Activated CD4-positive, alpha-beta T cell treated with anti-CD3 and anti-CD28 coated beads, Interleukin-2, amount 10 ng/mL, durations not matched to agents 24 days and 14 days (primary cell): ENCODE measurements at regions not wholly inside any gene's neighbourhood (a gene's known extent, or its start where the extent isn't known, plus 50 kb on each side); places are given as distances from the start of the nearest gene placed in this dataset.
"Not testable (repeated sequence)": the region's sequence is repeated elsewhere in the genome, so short reads cannot be mapped to it uniquely, and the experiment has no call there.

Experiments used
- DNase-seq: peaks from one replicate; pipeline ENCODE4 v3.0.0; 2022
- H3K27ac Mint-ChIP-seq: one replicate; pipeline ENCODE4 v1.8.0; 2022; ENCODE audit warnings: mild to moderate bottlenecking, mixed read lengths
- H3K27me3 Mint-ChIP-seq: one replicate; pipeline ENCODE4 v1.8.0; 2022; ENCODE audit warnings: mixed read lengths
- H3K36me3 Mint-ChIP-seq: one replicate; pipeline ENCODE4 v1.8.0; 2022; ENCODE audit warnings: low read depth, mild to moderate bottlenecking, mixed read lengths
- H3K4me1 Mint-ChIP-seq: one replicate; pipeline ENCODE4 v1.8.0; 2021; ENCODE audit warnings: mixed read lengths
- H3K4me3 Mint-ChIP-seq: one replicate; pipeline ENCODE4 v1.8.0; 2022; ENCODE audit warnings: mild to moderate bottlenecking, moderate library complexity, mixed read lengths
- H3K9me3 Mint-ChIP-seq: one replicate; pipeline ENCODE4 v1.8.0; 2021; ENCODE audit warnings: mixed read lengths
- intact Hi-C: fragments of 100-400 bp; cut with micrococcal nuclease; formaldehyde crosslinking; loops from one replicate; pipeline ENCODE4 v1.15.1; 2023

DNA sequence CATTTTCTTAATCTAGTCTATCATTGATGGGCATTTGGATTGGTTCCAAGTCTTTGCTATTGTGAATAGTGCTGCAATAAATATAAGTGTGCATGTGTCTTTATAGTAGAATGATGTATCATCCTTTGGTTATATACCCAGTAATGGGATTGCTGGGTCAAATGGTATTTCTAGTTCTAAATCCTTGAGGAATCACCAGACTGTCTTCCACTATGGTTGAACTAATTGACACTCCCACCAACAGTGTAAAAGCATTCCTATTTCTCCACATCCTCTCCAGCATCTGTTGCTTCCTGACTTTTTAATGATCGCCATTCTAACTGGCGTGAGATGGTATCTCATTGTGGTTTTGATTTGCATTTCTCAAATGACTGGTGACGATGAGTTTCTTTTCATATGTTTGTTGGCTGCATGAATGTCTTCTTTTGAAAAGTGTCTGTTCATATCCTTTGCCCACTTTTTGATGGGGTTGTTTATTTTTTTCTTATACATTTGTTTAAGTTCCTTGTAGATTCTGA lies 374.4 kb upstream of the NT5C1B start:
- H3K27me3 Mint-ChIP-seq, H3K36me3 Mint-ChIP-seq, intact Hi-C loops, DNase-seq, H3K9me3 Mint-ChIP-seq, H3K27ac Mint-ChIP-seq, H3K4me1 Mint-ChIP-seq, H3K4me3 Mint-ChIP-seq: not testable (repeated sequence)

DNA sequence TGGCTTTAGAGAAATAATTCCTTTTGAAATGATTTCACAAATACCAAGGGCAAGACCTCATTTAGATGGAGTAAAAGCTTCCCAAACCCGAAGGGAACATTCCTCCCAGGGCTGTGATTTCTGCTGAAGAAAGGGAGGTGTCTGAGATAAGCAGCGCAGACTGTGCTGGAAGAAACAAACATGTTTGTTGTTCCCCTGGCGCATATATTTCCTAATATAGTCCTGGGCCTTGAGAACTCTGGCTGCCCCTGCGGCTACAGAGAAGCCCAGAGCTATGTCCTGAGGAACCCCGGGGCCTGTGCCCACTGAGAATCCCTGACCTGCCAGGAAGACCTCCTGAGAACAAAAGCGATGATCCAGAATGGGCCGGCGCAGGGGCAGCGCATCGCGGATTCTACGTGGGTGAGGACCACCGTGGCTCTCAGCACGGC lies 372.6 kb upstream of the NT5C1B start:
- no peak for DNase-seq
- H3K27ac Mint-ChIP-seq, result no peak overlapping the region
- H3K4me1 Mint-ChIP-seq, result no peaks in the 10 kb centered on the region
- no peaks in the 10 kb centered on the region for H3K36me3 Mint-ChIP-seq
- H3K27me3 Mint-ChIP-seq, result no peaks in the 10 kb centered on the region
- H3K4me3 Mint-ChIP-seq, result no peak overlapping the region
- no peaks in the 10 kb centered on the region for H3K9me3 Mint-ChIP-seq
- intact Hi-C loops, result no loop called here

DNA sequence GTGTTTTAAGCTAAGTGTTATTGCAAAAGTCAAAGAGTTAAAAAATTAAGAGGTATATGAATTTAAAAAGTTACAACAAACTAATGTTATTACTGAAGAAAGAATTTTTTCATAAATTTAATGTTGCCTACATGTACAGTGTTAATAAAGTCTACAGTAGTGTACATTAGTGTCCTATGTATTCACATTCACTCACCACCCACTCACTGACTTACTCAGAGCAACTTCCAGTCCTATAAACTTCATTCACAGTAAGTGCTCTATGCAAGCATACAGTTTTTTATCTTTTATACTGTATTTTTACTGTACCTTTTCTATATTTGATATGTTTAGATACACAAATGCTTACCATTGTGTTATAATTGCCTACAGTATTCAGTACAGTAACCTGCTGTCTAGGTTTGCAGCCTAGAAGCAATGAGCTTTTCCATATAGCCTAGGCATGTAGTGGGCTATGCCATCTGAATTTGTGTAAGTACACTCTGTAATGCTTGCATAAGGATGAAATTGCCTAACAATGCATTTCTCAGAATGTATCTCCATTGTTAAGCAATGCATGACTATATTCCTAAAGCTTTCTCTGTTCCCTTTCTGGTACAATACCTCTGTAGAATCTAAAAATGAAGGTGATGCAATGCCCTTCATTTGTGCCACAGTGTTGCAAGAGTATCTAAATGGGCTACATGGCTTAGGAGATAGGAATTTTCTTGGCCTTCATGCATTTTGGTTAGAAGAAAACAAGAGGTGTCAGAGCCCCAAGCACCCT lies 370.8 kb upstream of the NT5C1B start:
- peak; percentile 1 for DNase-seq
- Mint-ChIP-seq H3K4me1 (no peaks in the 10 kb centered on the region), H3K36me3 (no peaks in the 10 kb centered on the region), H3K4me3 (no peak overlapping the region), H3K27me3 (no peaks in the 10 kb centered on the region), H3K9me3 (peaks cover 6% of the 10 kb centered on the region), H3K27ac (no peak overlapping the region)
- intact Hi-C loops, result no loop called here

DNA sequence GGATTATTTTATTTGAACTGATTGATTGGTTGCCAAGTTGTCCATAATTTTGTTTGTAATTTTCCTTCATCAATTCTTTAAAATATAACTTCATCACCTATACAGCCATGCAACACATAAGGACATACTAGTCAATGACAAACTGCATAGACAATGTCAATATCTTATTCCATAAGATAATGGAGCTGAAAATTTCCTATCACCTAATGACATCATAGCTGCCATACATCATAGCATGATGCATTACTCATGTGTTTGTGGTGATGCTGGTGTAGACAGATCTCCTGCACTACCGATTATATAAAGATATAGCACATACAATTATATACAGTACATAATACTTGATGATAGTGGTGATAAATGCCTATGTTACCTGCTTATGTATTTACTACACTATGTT lies 369.8 kb upstream of the NT5C1B start:
- intact Hi-C loops, result no loop called here
- H3K36me3 Mint-ChIP-seq, result no peaks in the 10 kb centered on the region
- DNase-seq, result no peak
- H3K4me1 Mint-ChIP-seq, result no peaks in the 10 kb centered on the region
- H3K4me3 Mint-ChIP-seq, result no peak overlapping the region
- peaks cover 6% of the 10 kb centered on the region for H3K9me3 Mint-ChIP-seq
- H3K27ac Mint-ChIP-seq, result no peak overlapping the region
- H3K27me3 Mint-ChIP-seq, result no peaks in the 10 kb centered on the region

DNA sequence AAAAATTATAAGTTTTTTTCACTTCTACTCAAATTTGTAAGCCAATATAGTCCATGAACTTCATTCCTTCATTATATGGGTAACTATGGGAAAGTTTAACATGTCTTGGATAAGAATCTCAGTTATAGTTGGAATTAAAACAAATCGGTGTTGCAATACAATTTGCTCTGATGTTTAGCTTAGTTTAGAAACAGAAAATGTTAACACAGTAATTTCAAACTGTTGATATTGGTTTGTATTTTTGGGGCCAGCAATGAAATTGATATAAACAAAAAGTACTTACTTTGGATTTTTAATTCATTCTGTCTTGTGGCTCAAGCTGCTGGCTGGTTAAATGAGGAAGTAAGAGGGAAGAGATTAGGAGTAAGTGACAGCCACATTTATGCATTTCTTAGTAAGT lies 368.5 kb upstream of the NT5C1B start:
- Mint-ChIP-seq H3K4me1 (no peaks in the 10 kb centered on the region), H3K9me3 (peaks cover 6% of the 10 kb centered on the region), H3K36me3 (no peaks in the 10 kb centered on the region), H3K27me3 (no peaks in the 10 kb centered on the region), H3K27ac (no peak overlapping the region), H3K4me3 (no peak overlapping the region)
- intact Hi-C loops, result no loop called here
- DNase-seq, result no peak

DNA sequence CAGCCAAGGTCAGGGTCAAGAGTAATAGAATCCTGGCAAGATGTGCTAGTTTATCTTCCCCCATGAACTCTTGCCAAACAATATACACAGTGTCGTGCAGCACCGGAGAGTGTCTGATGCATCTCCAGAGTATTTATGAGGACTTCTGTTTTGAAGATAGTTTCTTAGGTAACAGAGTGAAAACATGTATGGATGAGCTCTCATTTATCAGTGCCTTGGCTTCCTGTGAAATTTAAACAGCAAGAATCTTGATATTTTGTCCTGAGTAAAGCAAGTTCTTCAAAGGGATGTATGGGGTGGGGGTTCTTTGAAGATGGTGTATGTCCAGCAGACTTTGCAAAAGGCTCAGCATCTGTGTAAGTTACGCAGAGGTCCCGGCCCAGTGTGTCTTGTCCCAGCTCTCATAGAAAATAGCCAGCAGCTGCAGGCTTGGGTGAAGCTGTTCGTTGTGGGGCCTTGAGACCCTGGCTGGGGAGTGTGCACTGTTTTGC lies 361.0 kb upstream of the NT5C1B start:
- Mint-ChIP-seq H3K27ac (no peak overlapping the region), H3K4me3 (no peak overlapping the region), H3K27me3 (no peaks in the 10 kb centered on the region), H3K36me3 (no peaks in the 10 kb centered on the region), H3K4me1 (no peaks in the 10 kb centered on the region), H3K9me3 (peaks cover under 1% of the 10 kb centered on the region)
- intact Hi-C loops, result no loop called here
- DNase-seq, result peak; percentile 37

DNA sequence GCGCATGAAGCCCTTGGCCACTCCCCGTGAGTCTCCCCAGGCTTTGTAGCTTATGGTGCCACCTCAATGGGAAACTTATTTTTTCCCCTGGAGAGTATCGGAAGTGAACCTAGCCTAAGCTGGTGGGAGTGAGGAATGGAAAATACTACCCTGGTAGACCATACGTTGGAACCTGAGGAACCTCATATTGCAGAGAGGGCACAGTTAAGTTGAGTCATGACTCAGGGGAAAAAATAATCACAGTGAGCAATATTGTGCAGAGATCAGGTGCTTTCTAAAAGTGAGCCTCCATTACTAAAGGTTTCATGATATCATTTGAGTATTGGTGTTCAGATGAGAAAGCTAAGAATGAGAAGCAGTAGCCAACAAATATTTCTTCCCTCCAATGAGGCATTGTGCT lies 360.5 kb upstream of the NT5C1B start:
- peak; percentile 8 for DNase-seq
- no peaks in the 10 kb centered on the region for H3K9me3 Mint-ChIP-seq
- no peaks in the 10 kb centered on the region for H3K36me3 Mint-ChIP-seq
- H3K27ac Mint-ChIP-seq, result no peak overlapping the region
- no peaks in the 10 kb centered on the region for H3K27me3 Mint-ChIP-seq
- H3K4me1 Mint-ChIP-seq, result no peaks in the 10 kb centered on the region
- intact Hi-C loops, result no loop called here
- H3K4me3 Mint-ChIP-seq, result no peak overlapping the region

DNA sequence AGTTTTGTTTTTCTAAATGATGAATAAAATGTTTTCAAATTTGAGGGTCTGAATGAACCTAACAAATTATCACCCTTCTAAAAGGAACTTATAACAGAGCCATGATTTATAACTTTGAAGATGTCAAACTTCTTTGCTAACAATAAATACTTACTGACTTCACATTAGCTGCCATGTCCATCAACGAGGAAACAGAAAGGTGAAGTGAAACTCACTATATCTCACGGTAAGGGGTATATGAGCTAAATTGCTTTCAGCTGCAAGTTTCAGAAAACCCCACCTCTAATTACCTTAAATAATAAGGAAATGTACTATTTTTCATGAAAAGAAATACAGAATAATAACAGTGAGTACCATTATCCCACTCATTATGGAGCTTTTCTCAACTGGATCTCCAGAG lies 350.8 kb upstream of the NT5C1B start:
- no peaks in the 10 kb centered on the region for H3K4me1 Mint-ChIP-seq
- intact Hi-C loops, result no loop called here
- H3K4me3 Mint-ChIP-seq, result no peak overlapping the region
- H3K27me3 Mint-ChIP-seq, result no peaks in the 10 kb centered on the region
- H3K27ac Mint-ChIP-seq, result no peak overlapping the region
- no peaks in the 10 kb centered on the region for H3K9me3 Mint-ChIP-seq
- H3K36me3 Mint-ChIP-seq, result no peaks in the 10 kb centered on the region
- DNase-seq, result peak; percentile 2

DNA sequence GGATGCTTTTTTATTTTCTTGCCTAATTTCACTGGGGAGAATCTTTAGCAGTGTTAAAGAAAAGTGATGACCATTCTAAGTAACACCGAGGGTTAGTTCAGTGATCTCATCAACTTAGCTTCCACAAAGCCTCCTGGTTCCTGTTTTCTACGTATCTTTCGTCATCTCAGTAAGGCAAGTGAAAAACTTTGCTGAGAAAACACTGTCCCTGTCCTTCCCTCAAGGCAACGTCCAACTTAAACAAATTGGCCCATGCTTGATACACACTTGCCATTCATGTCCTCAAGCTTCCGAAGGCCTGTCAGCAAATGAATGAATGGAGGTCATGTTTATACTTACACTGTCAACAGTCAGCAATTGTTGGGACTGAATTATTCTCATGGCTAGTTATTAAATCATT lies 350.4 kb upstream of the NT5C1B start:
- H3K4me1 Mint-ChIP-seq, H3K27me3 Mint-ChIP-seq, H3K9me3 Mint-ChIP-seq, intact Hi-C loops, H3K36me3 Mint-ChIP-seq, H3K27ac Mint-ChIP-seq, H3K4me3 Mint-ChIP-seq: not testable (repeated sequence)
- DNase-seq, result peak; percentile 15

DNA sequence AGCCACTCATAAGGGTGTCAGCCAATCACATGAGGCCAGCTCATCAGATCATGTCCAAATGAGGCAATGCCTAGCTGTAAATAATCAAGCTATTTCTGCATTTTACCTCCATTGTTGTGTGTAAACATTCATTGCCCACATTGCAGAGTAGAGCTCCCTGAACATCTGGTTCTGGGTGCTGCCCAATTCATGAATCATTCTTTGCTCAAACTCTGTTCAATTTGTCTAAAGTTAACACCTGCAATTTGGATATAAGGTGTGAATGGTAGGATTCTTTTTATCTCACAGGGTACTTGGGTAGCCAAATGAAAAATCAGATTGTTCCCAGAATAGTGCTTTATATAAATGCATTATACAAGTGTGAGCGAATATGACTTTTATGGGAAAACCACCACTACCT lies 345.5 kb upstream of the NT5C1B start:
- Mint-ChIP-seq H3K27me3 (no peaks in the 10 kb centered on the region), H3K4me1 (no peaks in the 10 kb centered on the region), H3K27ac (no peak overlapping the region), H3K9me3 (no peaks in the 10 kb centered on the region), H3K4me3 (no peak overlapping the region), H3K36me3 (no peaks in the 10 kb centered on the region)
- intact Hi-C loops, result no loop called here
- no peak for DNase-seq

DNA sequence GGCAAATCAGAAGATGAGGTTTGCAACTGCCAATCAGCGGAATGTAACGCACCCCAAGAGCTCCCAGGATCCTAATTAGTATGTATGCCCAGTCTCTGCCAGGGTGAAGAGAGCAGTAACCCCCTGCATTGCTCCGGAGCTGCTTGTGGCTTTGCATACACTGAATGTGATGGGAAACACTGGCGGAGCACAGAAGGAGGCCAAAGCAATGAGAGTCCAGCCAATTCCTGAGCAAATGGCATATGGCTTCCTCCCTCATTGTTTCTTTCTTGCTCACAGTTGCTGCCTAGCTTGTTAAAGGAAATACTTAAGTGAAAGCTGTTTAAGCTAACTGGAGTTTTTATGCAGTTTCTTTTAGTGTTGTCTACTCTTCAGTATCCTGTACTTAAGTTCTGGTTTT lies 343.5 kb upstream of the NT5C1B start:
- Mint-ChIP-seq H3K9me3 (no peaks in the 10 kb centered on the region), H3K4me1 (no peaks in the 10 kb centered on the region), H3K27me3 (no peaks in the 10 kb centered on the region), H3K4me3 (no peak overlapping the region), H3K27ac (no peak overlapping the region), H3K36me3 (no peaks in the 10 kb centered on the region)
- no peak for DNase-seq
- intact Hi-C loops, result no loop called here

DNA sequence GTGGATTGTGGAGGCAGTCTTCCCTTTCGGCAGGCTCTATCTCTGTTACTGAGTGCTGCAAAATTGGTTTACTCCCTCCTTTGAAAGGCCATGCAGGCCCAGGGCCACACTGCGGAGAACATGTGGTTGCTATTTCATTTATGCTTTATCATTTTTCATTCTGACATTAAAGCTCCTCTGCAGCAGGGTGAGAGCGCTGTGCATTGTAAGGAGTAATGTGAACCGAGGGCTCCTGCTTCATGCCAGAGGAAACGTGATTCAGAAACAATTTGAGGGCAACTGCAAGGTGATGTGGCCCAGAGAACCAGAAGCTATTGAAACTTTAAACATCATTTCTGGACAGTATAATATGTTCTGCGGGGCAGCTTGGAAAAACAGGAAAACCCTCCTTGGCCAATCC lies 341.6 kb upstream of the NT5C1B start:
- Mint-ChIP-seq H3K9me3 (peaks cover 4% of the 10 kb centered on the region), H3K4me3 (no peak overlapping the region), H3K27ac (no peak overlapping the region), H3K4me1 (no peaks in the 10 kb centered on the region), H3K27me3 (no peaks in the 10 kb centered on the region), H3K36me3 (no peaks in the 10 kb centered on the region)
- no peak for DNase-seq
- intact Hi-C loops, result no loop called here

DNA sequence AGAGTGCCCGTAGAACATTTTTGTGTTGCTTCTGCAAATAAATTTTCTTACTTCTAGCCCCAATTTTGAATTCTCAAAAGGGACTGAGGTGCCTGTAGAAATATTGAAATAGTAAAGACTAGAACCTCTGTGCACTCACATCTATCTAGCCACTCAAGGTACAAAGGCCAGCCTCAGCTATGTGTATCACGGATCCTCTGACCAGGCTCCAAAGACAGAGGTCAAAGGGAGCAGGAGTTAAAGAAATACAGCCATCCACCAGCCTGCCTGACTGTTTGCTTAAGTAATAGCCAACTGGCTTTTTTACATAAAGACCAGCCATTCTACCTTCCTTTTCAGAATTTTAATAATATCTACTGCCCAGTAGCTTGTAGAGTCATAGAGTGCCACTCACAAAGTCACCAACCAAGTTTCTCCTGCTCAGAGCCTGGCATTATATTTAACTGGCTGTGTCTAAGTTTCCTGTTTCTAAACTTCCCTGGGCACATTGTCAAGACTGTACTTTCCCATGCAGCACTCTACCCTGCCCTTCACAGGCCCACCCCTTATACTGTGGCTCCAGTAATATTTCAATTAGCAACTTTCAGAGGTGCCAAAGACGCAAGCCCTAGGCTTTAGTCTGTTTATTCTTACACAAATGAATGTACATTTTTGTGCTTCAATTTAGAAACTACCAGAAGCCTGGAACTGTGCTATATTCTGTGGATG lies 338.3 kb upstream of the NT5C1B start:
- Mint-ChIP-seq H3K4me1 (no peaks in the 10 kb centered on the region), H3K27ac (no peak overlapping the region), H3K36me3 (no peaks in the 10 kb centered on the region), H3K27me3 (no peaks in the 10 kb centered on the region), H3K4me3 (no peak overlapping the region), H3K9me3 (peaks cover 4% of the 10 kb centered on the region)
- no peak for DNase-seq
- intact Hi-C loops, result no loop called here

DNA sequence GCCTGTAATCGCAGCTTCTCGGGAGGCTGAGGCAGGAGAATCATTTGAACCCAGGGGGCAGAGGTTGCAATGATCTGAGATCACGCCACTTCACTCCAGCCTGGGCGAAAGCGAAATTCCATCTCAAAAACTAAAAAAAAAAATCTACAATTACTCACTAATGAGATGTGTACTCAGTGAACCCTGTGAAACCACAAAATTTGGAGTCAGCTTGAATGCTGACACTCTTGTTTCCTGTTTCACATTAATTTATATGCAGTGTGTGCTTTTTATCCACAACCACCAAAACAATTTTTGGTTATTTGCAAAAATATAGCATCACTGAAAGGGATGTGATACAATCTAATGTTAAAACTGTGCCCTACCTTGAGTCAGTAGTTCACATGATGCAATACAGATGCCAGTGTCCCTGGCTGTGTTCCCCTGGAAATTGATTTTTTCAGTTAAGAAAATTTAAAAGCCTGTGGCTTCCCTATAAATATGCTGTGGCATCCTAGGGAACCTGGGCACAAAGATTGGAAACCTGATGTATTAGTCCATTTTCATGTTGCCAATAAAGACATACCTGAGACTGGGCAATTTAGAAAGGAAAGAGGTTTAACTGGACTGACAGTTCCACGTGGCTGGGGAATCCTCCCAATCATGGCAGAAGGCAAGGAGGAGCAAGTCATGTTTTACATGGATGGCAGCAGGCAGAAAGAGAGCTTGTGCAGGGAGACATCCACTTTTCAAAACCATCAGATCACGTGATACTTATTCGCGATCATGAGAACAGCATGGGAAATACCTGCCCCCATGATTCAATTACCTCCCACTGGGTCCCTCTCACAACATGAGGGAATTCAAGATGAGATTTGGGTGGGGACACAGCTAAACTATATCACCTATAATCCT lies 337.5 kb upstream of the NT5C1B start:
- Mint-ChIP-seq H3K27me3 (no peaks in the 10 kb centered on the region), H3K36me3 (no peaks in the 10 kb centered on the region), H3K27ac (no peak overlapping the region), H3K9me3 (peaks cover 4% of the 10 kb centered on the region), H3K4me3 (no peak overlapping the region), H3K4me1 (no peaks in the 10 kb centered on the region)
- DNase-seq, result no peak
- intact Hi-C loops, result no loop called here
